ENCODE measurements at regions not wholly inside any gene's neighbourhood (a gene's known extent, or its start where the extent isn't known, plus 50 kb on each side); places are given as distances from the start of the nearest gene placed in this dataset.

- no peak overlapping the region for H2AFZ ChIP-seq (ENCODE audit: low read length)
- H3K36me3 ChIP-seq (ENCODE audit: insufficient read depth, low read length): no peaks in the 10 kb centered on the region
- H3K4me3 ChIP-seq (ENCODE audit: low read length, poor library complexity, severe bottlenecking): no peak overlapping the region
- no peaks in the 10 kb centered on the region for H4K20me1 ChIP-seq (ENCODE audit: insufficient read depth, low read length, poor library complexity, severe bottlenecking)
- H3K9me2 ChIP-seq (replicated peaks; ENCODE audit: low read depth, low read length): no peaks in the 10 kb centered on the region
- no peaks in the 10 kb centered on the region for H3K79me2 ChIP-seq (ENCODE audit: insufficient read depth, low read length)
- H3K27me3 ChIP-seq (ENCODE audit: insufficient read depth, low read length, poor library complexity, severe bottlenecking): no peaks in the 10 kb centered on the region
- no peak for TF ChIP-seq EZH2phosphoT487 (IDR thresholded peaks at IDR 0.05; ENCODE audit: borderline replicate concordance)
- no peak for TF ChIP-seq CTCF (conservative IDR thresholded peaks at IDR 0.05; ENCODE audit: low read length)
- no peaks in the 10 kb centered on the region for H3F3A ChIP-seq (ENCODE audit: low read depth)
- no peak overlapping the region for H3K4me2 ChIP-seq (ENCODE audit: low read depth, low read length, poor library complexity, severe bottlenecking)
- no peaks in the 10 kb centered on the region for H3K9me3 ChIP-seq (ENCODE audit: insufficient read depth, low read depth, low read length)
- H3K9ac ChIP-seq (ENCODE audit: low read depth, low read length, poor library complexity, severe bottlenecking): no peak overlapping the region
- H3K4me1 ChIP-seq (ENCODE audit: insufficient read depth, low read length, poor library complexity, severe bottlenecking): no peaks in the 10 kb centered on the region
Measured at GRCh38 chr4:17251101-17251500, 260.8 kb downstream of the QDPR start.

GRCh38 chr4:17250591-17250990 is 261.3 kb downstream of the QDPR start:
- Histone ChIP-seq H3K79me2 (ENCODE audit: insufficient read depth, low read length) (no peaks in the 10 kb centered on the region), H2AFZ (ENCODE audit: low read length) (no peak overlapping the region), H3F3A (ENCODE audit: low read depth) (no peaks in the 10 kb centered on the region), H3K4me2 (ENCODE audit: low read depth, low read length, poor library complexity, severe bottlenecking) (no peak overlapping the region), H3K27me3 (ENCODE audit: insufficient read depth, low read length, poor library complexity, severe bottlenecking) (no peaks in the 10 kb centered on the region), H3K9me3 (ENCODE audit: insufficient read depth, low read depth, low read length) (no peaks in the 10 kb centered on the region), H3K4me1 (ENCODE audit: insufficient read depth, low read length, poor library complexity, severe bottlenecking) (no peaks in the 10 kb centered on the region), H3K9me2 (replicated peaks; ENCODE audit: low read depth, low read length) (no peaks in the 10 kb centered on the region), H3K4me3 (ENCODE audit: low read length, poor library complexity, severe bottlenecking) (no peak overlapping the region), H4K20me1 (ENCODE audit: insufficient read depth, low read length, poor library complexity, severe bottlenecking) (no peaks in the 10 kb centered on the region), H3K9ac (ENCODE audit: low read depth, low read length, poor library complexity, severe bottlenecking) (no peak overlapping the region), H3K36me3 (ENCODE audit: insufficient read depth, low read length) (no peaks in the 10 kb centered on the region)
- no peak for TF ChIP-seq CTCF (conservative IDR thresholded peaks at IDR 0.05; ENCODE audit: low read length)
- TF ChIP-seq EZH2phosphoT487 (IDR thresholded peaks at IDR 0.05; ENCODE audit: borderline replicate concordance): no peak

- no peaks in the 10 kb centered on the region for H3K4me1 ChIP-seq (ENCODE audit: insufficient read depth, low read length, poor library complexity, severe bottlenecking)
- H3K9ac ChIP-seq (ENCODE audit: low read depth, low read length, poor library complexity, severe bottlenecking): no peak overlapping the region
- no peaks in the 10 kb centered on the region for H3K79me2 ChIP-seq (ENCODE audit: insufficient read depth, low read length)
- no peaks in the 10 kb centered on the region for H4K20me1 ChIP-seq (ENCODE audit: insufficient read depth, low read length, poor library complexity, severe bottlenecking)
- no peaks in the 10 kb centered on the region for H3K36me3 ChIP-seq (ENCODE audit: insufficient read depth, low read length)
- H3K27me3 ChIP-seq (ENCODE audit: insufficient read depth, low read length, poor library complexity, severe bottlenecking): no peaks in the 10 kb centered on the region
- H3F3A ChIP-seq (ENCODE audit: low read depth): no peaks in the 10 kb centered on the region
- no peaks in the 10 kb centered on the region for H3K9me2 ChIP-seq (replicated peaks; ENCODE audit: low read depth, low read length)
- H3K4me2 ChIP-seq (ENCODE audit: low read depth, low read length, poor library complexity, severe bottlenecking): no peak overlapping the region
- H3K4me3 ChIP-seq (ENCODE audit: low read length, poor library complexity, severe bottlenecking): no peak overlapping the region
- H2AFZ ChIP-seq (ENCODE audit: low read length): no peak overlapping the region
- no peaks in the 10 kb centered on the region for H3K9me3 ChIP-seq (ENCODE audit: insufficient read depth, low read depth, low read length)
- TF ChIP-seq CTCF (conservative IDR thresholded peaks at IDR 0.05; ENCODE audit: low read length): no peak
- TF ChIP-seq EZH2phosphoT487 (IDR thresholded peaks at IDR 0.05; ENCODE audit: borderline replicate concordance): no peak
Measured at GRCh38 chr4:17246656-17247055, 265.2 kb downstream of the QDPR start.

All from Loucy (cell line).